ENCODE measurements at regions not wholly inside any gene's neighbourhood (a gene's known extent, or its start where the extent isn't known, plus 50 kb on each side); places are given as distances from the start of the nearest gene placed in this dataset.

GRCh38 chr1:188295157-188295556, 1466.4 kb downstream of the PLA2G4A start:
- TF ChIP-seq ZFP30 (CRISPR knock-in tag; IDR thresholded peaks at IDR 0.05) (no peak), ZFP3 (CRISPR knock-in tag; IDR thresholded peaks at IDR 0.05) (no peak), CSDC2 (CRISPR knock-in tag; IDR thresholded peaks at IDR 0.05) (no peak), RARB (CRISPR knock-in tag; IDR thresholded peaks at IDR 0.05) (no peak), CSRNP3 (CRISPR knock-in tag; IDR thresholded peaks at IDR 0.05) (no peak), ZNF565 (CRISPR knock-in tag; conservative IDR thresholded peaks at IDR 0.05; ENCODE audit: low read depth) (no peak), PATZ1 (CRISPR knock-in tag; IDR thresholded peaks at IDR 0.05; ENCODE audit: borderline replicate concordance) (no peak), BACH2 (CRISPR knock-in tag; IDR thresholded peaks at IDR 0.05; ENCODE audit: borderline replicate concordance) (no peak), TCF4 (CRISPR knock-in tag; IDR thresholded peaks at IDR 0.05; ENCODE audit: borderline replicate concordance) (no peak), CREB5 (CRISPR knock-in tag; IDR thresholded peaks at IDR 0.05; ENCODE audit: low read depth) (no peak)

Data from SK-N-SH treated with all-trans-retinoic acid at 6 μM for 48 hours (cell line).